ENCODE measurements at regions not wholly inside any gene's neighbourhood (a gene's known extent, or its start where the extent isn't known, plus 50 kb on each side); places are given as distances from the start of the nearest gene placed in this dataset.

DNA sequence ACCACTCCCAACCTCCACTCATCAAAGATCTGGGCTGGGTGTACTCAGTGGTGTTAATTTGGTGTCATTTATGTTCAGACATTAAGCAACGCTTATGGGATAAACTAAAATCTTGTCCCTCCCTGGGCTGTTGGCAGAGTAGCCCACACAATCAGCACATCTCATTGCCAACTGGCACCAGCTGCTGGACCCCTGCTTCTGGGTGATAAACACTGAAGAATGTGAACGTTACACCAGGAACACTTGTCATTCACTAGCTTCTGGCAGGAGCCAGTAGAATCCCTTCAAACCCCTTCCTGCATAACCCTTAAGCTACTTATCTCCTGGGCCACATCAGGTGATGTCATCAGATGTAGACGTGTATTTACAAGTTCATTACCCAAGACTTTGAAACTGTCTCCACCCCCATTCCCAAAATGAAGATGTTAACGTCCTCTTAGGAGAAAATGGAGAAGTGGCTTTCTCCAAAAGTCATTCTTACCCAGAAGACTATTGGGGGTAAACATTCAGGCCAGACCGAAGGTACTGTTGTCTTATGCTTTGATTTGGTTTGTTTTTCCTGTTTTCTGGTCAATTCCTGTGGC, 107.8 kb upstream of the CD93 start:
- Histone ChIP-seq H3K9me3 (ENCODE audit: control insufficient read depth in 2 of 3, low read length in 3 of 3) (no peaks in the 10 kb centered on the region), H3K27ac (ENCODE audit: low read depth, low read length) (no peak overlapping the region), H3K36me3 (ENCODE audit: control insufficient read depth in 2 of 3, insufficient read depth in 3 of 3, low read length in 3 of 3) (no peaks in the 10 kb centered on the region), H3K4me3 (ENCODE audit: low read length) (no peak overlapping the region), H3K27me3 (ENCODE audit: control insufficient read depth in 2 of 2, insufficient read depth in 2 of 2, low read length in 2 of 2) (no peaks in the 10 kb centered on the region), H3K4me1 (ENCODE audit: control insufficient read depth in 2 of 2, insufficient read depth in 2 of 2, low read length in 2 of 2) (no peaks in the 10 kb centered on the region)
- peaks cover 4 to 35% (median 6%) of the 10 kb centered on the region in 5 donors for H3K27me3 Mint-ChIP-seq
- H3K9me3 Mint-ChIP-seq: peaks cover 0 to 8% (median 2%) of the 10 kb centered on the region in 11 donors
- intact Hi-C loops (cut with micrococcal nuclease): no loop called here
- H3K4me3 Mint-ChIP-seq: no peak overlapping the region
- H3K27ac Mint-ChIP-seq: no peak overlapping the region
- no peaks in the 10 kb centered on the region for H3K36me3 Mint-ChIP-seq
- POLR2A ChIA-PET: no interaction called here
- ATAC-seq (no peak), DNase-seq (no peak)
- CTCF ChIA-PET: no interaction called here
- H3K4me1 Mint-ChIP-seq: peaks cover 0 to 3% (median 0%) of the 10 kb centered on the region in 7 donors

DNA sequence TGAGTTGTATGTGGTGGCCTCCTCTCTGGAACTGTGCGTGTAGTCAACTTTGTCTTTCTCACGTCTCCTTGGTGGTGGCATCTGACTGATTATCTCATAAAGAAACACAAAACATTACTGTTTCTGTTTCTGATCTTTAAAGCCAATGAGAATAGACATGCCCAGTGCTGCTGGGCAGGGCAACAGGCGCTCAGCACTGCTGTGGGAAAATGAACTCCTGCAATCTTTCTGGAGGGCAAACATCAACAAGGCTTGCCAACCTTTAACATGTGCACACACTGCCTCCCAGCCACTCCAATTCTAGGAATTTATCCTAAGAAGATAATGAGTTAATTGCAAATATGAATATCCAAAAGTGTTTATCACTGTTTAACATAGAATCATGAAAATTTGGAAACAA, 106.3 kb upstream of the CD93 start:
- H3K4me1 ChIP-seq (ENCODE audit: control insufficient read depth in 2 of 2, insufficient read depth in 2 of 2, low read length in 2 of 2): no peaks in the 10 kb centered on the region
- no peak overlapping the region for H3K27ac ChIP-seq (ENCODE audit: low read depth, low read length)
- ATAC-seq (no peak), DNase-seq (no peak)
- no peaks in the 10 kb centered on the region for H3K36me3 ChIP-seq (ENCODE audit: control insufficient read depth in 2 of 3, insufficient read depth in 3 of 3, low read length in 3 of 3)
- no peak overlapping the region for H3K27ac Mint-ChIP-seq
- H3K36me3 Mint-ChIP-seq: no peaks in the 10 kb centered on the region
- peaks cover 4 to 29% (median 6%) of the 10 kb centered on the region in 5 donors for H3K27me3 Mint-ChIP-seq
- CTCF ChIA-PET: no interaction called here
- intact Hi-C loops (cut with micrococcal nuclease): no loop called here
- no peak overlapping the region for H3K4me3 ChIP-seq (ENCODE audit: low read length)
- peaks cover 0 to 8% (median 2%) of the 10 kb centered on the region in 11 donors for H3K9me3 Mint-ChIP-seq
- H3K27me3 ChIP-seq (ENCODE audit: control insufficient read depth in 2 of 2, insufficient read depth in 2 of 2, low read length in 2 of 2): no peaks in the 10 kb centered on the region
- no peak overlapping the region for H3K4me3 Mint-ChIP-seq
- no peaks in the 10 kb centered on the region for H3K9me3 ChIP-seq (ENCODE audit: control insufficient read depth in 2 of 3, low read length in 3 of 3)
- H3K4me1 Mint-ChIP-seq: no peaks in the 10 kb centered on the region
- POLR2A ChIA-PET: no interaction called here

DNA sequence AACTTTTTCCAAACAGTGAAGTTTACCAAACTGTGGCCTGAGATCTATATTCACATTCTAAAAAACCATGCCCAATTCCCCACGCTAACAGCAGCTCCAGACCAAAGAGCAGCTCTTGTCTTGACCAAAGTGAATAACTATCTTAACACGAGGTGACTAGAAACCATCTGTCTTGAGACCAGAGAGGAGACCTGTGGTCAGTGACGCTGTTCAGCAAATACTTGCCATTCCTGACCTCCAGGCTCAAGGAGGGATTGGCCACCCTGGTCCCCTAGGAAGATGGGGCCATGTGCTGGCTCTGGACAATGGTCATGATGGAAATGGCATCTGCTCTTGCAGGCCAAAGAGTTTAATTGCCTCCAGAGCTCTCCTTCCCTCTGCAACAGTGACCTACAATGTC, 104.4 kb upstream of the CD93 start:
- CTCF ChIA-PET: no interaction called here
- peaks cover 0 to 18% (median 7%) of the 10 kb centered on the region in 5 donors for H3K27me3 Mint-ChIP-seq
- Histone ChIP-seq H3K27ac (ENCODE audit: low read depth, low read length) (no peak overlapping the region), H3K9me3 (ENCODE audit: control insufficient read depth in 2 of 3, low read length in 3 of 3) (no peaks in the 10 kb centered on the region), H3K36me3 (ENCODE audit: control insufficient read depth in 2 of 3, insufficient read depth in 3 of 3, low read length in 3 of 3) (no peaks in the 10 kb centered on the region), H3K27me3 (ENCODE audit: control insufficient read depth in 2 of 2, insufficient read depth in 2 of 2, low read length in 2 of 2) (no peaks in the 10 kb centered on the region), H3K4me1 (ENCODE audit: control insufficient read depth in 2 of 2, insufficient read depth in 2 of 2, low read length in 2 of 2) (no peaks in the 10 kb centered on the region), H3K4me3 (ENCODE audit: low read length) (no peak overlapping the region)
- POLR2A ChIA-PET: no interaction called here
- H3K36me3 Mint-ChIP-seq: no peaks in the 10 kb centered on the region
- H3K4me1 Mint-ChIP-seq: no peaks in the 10 kb centered on the region
- intact Hi-C loops (cut with micrococcal nuclease): no loop called here
- no peak for ATAC-seq
- no peak for DNase-seq
- no peak overlapping the region for H3K27ac Mint-ChIP-seq
- H3K4me3 Mint-ChIP-seq: no peak overlapping the region
- H3K9me3 Mint-ChIP-seq: peaks cover 0 to 4% (median 0%) of the 10 kb centered on the region in 11 donors

DNA sequence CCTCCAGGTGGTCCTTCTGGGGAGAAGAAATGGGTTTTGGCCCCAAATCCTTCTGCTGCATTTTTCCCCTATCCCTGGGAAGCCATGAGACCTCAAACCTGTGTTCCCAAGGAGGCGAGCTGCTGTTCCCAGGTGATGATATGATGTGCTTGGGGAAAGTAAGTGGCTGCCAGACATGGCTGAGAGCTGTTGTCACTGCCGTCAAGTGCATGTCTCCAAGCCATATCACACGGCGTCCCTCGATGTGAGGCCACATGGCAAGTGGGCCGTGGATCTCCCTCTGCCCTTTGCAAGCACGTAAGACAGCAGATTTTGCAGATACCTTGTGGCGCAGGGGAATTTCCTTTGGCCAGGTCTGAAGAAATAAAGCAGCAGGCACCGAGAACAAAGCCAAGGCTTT, 103.7 kb upstream of the CD93 start:
- POLR2A ChIA-PET: no interaction called here
- Histone ChIP-seq H3K36me3 (ENCODE audit: control insufficient read depth in 2 of 3, insufficient read depth in 3 of 3, low read length in 3 of 3) (no peaks in the 10 kb centered on the region), H3K27ac (ENCODE audit: low read depth, low read length) (no peak overlapping the region), H3K9me3 (ENCODE audit: control insufficient read depth in 2 of 3, low read length in 3 of 3) (no peaks in the 10 kb centered on the region), H3K27me3 (ENCODE audit: control insufficient read depth in 2 of 2, insufficient read depth in 2 of 2, low read length in 2 of 2) (no peaks in the 10 kb centered on the region), H3K4me3 (ENCODE audit: low read length) (no peak overlapping the region), H3K4me1 (ENCODE audit: control insufficient read depth in 2 of 2, insufficient read depth in 2 of 2, low read length in 2 of 2) (no peaks in the 10 kb centered on the region)
- Mint-ChIP-seq H3K9me3 (peaks cover 0 to 4% (median 0%) of the 10 kb centered on the region in 11 donors), H3K36me3 (no peaks in the 10 kb centered on the region), H3K4me3 (no peak overlapping the region), H3K27ac (no peak overlapping the region), H3K27me3 (peaks cover 0 to 14% (median 8%) of the 10 kb centered on the region in 5 donors), H3K4me1 (no peaks in the 10 kb centered on the region)
- DNase-seq: no peak
- intact Hi-C loops (cut with micrococcal nuclease): no loop called here
- ATAC-seq: no peak
- CTCF ChIA-PET: no interaction called here

DNA sequence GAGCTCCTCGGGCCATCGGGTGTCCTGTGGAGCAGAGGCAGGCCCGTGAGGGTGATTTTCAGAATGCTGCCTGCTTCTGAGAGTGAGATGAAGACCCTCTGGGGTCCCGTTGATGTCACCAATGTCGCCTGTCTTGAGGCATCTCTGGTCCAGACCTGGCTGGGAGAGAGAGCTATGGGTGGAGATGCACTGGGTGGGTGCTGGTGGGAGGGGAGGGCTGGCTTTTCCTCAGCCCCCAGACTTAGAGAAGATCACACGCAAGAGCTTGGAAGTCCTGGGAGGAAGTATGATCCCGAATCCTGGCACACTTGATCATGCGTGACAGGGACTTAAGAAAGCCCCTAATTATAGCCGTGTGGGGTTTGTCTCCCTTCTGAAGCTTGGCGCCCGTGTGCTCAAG, 103.2 kb upstream of the CD93 start:
- no peaks in the 10 kb centered on the region for H3K4me1 ChIP-seq (ENCODE audit: control insufficient read depth in 2 of 2, insufficient read depth in 2 of 2, low read length in 2 of 2)
- no peak overlapping the region for H3K27ac Mint-ChIP-seq
- no peak overlapping the region for H3K4me3 Mint-ChIP-seq
- H3K4me3 ChIP-seq (ENCODE audit: low read length): no peak overlapping the region
- H3K27me3 Mint-ChIP-seq: peaks cover 0 to 13% (median 11%) of the 10 kb centered on the region in 5 donors
- no peaks in the 10 kb centered on the region for H3K4me1 Mint-ChIP-seq
- H3K27ac ChIP-seq (ENCODE audit: low read depth, low read length): no peak overlapping the region
- no peaks in the 10 kb centered on the region for H3K36me3 ChIP-seq (ENCODE audit: control insufficient read depth in 2 of 3, insufficient read depth in 3 of 3, low read length in 3 of 3)
- DNase-seq: no peak
- intact Hi-C loops (cut with micrococcal nuclease): no loop called here
- no peaks in the 10 kb centered on the region for H3K27me3 ChIP-seq (ENCODE audit: control insufficient read depth in 2 of 2, insufficient read depth in 2 of 2, low read length in 2 of 2)
- no peaks in the 10 kb centered on the region for H3K36me3 Mint-ChIP-seq
- H3K9me3 Mint-ChIP-seq: peaks cover 0 to 4% (median 0%) of the 10 kb centered on the region in 11 donors
- ChIA-PET POLR2A (no interaction called here), CTCF (no interaction called here)
- ATAC-seq: no peak
- H3K9me3 ChIP-seq (ENCODE audit: control insufficient read depth in 2 of 3, low read length in 3 of 3): no peaks in the 10 kb centered on the region

DNA sequence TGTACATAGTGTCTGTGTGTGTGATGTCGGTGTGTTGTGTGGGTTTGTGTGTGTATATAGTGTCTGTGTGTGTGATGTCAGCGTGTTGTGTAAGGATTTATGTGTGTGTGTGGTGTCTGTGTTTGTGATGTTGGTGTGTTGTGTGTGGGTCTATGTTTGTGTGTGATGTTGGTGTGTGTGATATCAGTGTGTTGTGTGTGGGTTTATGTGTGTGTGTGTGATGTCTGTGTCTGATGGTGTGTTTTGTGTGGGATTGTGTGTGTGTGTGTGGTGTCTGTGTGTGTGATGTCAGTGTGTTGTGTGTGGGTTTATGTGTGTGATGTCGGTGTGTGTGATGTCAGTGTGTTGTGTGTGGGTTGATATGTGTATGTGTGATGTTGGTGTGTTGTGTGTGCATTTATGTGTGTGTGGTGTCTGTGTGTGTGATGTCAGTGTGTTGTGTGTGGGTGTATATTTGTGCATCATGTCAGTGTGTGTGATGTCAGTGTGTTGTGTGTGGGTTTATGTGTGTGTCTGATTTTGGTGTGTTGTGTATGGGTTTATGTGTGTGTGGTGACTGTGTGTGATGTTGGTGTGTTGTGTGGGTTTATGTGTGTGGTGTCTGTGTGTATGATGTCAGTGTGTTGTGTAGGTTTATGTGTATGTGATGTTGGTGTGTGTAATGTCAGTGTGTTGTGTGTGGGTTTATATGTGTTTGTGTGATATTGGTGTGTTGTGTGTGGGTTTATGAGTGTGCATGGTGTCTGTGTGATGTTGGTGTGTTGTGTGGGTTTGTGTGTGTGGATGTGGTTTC, 102.4 kb upstream of the CD93 start:
- Histone ChIP-seq H3K9me3 (ENCODE audit: control insufficient read depth in 2 of 3, low read length in 3 of 3) (no peaks in the 10 kb centered on the region), H3K27me3 (ENCODE audit: control insufficient read depth in 2 of 2, insufficient read depth in 2 of 2, low read length in 2 of 2) (no peaks in the 10 kb centered on the region), H3K36me3 (ENCODE audit: control insufficient read depth in 2 of 3, insufficient read depth in 3 of 3, low read length in 3 of 3) (no peaks in the 10 kb centered on the region), H3K4me1 (ENCODE audit: control insufficient read depth in 2 of 2, insufficient read depth in 2 of 2, low read length in 2 of 2) (no peaks in the 10 kb centered on the region), H3K4me3 (ENCODE audit: low read length) (no peak overlapping the region), H3K27ac (ENCODE audit: low read depth, low read length) (no peak overlapping the region)
- no peaks in the 10 kb centered on the region for H3K4me1 Mint-ChIP-seq
- H3K9me3 Mint-ChIP-seq: peaks cover 0 to 4% (median 0%) of the 10 kb centered on the region in 11 donors
- ChIA-PET POLR2A (no interaction called here), CTCF (no interaction called here)
- intact Hi-C loops (cut with micrococcal nuclease): no loop called here
- peaks cover 0 to 13% (median 7%) of the 10 kb centered on the region in 5 donors for H3K27me3 Mint-ChIP-seq
- no peak for ATAC-seq
- H3K27ac Mint-ChIP-seq: no peak overlapping the region
- DNase-seq: no peak
- H3K36me3 Mint-ChIP-seq: no peaks in the 10 kb centered on the region
- H3K4me3 Mint-ChIP-seq: no peak overlapping the region

DNA sequence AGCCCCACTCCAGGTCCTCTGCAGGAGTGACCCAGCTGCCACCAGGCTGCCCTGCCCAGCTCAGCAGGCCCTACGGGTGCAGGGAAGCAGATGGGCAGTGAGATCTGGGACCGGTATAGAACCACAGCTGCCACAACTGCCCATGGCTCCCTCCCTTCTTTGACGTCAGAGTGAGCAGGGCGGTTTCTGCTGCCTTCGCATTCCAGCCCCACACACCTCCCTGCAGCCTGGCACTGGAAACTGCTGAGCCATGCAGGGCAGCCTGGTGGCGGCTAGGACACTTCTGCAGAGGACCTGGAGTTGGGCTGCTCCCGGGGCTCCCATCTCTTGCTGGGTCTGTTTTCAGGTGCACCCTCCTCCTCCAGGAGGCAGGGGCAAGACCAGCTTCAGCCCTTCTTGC, 101.6 kb upstream of the CD93 start:
- no peaks in the 10 kb centered on the region for H3K4me1 ChIP-seq (ENCODE audit: control insufficient read depth in 2 of 2, insufficient read depth in 2 of 2, low read length in 2 of 2)
- POLR2A ChIA-PET: no interaction called here
- Mint-ChIP-seq H3K9me3 (peaks cover 0 to 8% (median 0%) of the 10 kb centered on the region in 11 donors), H3K27me3 (peaks cover 0 to 10% (median 4%) of the 10 kb centered on the region in 5 donors), H3K27ac (no peak overlapping the region), H3K36me3 (no peaks in the 10 kb centered on the region), H3K4me3 (no peak overlapping the region), H3K4me1 (no peaks in the 10 kb centered on the region)
- no peaks in the 10 kb centered on the region for H3K36me3 ChIP-seq (ENCODE audit: control insufficient read depth in 2 of 3, insufficient read depth in 3 of 3, low read length in 3 of 3)
- DNase-seq (no peak), ATAC-seq (no peak)
- H3K4me3 ChIP-seq (ENCODE audit: low read length): no peak overlapping the region
- H3K27me3 ChIP-seq (ENCODE audit: control insufficient read depth in 2 of 2, insufficient read depth in 2 of 2, low read length in 2 of 2): no peaks in the 10 kb centered on the region
- CTCF ChIA-PET: no interaction called here
- no peak overlapping the region for H3K27ac ChIP-seq (ENCODE audit: low read depth, low read length)
- intact Hi-C loops (cut with micrococcal nuclease): no loop called here
- H3K9me3 ChIP-seq (ENCODE audit: control insufficient read depth in 2 of 3, low read length in 3 of 3): no peaks in the 10 kb centered on the region
